ENCODE measurements at regions not wholly inside any gene's neighbourhood (a gene's known extent, or its start where the extent isn't known, plus 50 kb on each side); places are given as distances from the start of the nearest gene placed in this dataset.

GRCh38 chr16:59260892-59261291, 526.8 kb upstream of the GOT2 start:
- Mint-ChIP-seq H3K9me3 (no peaks in the 10 kb centered on the region), H3K4me3 (no peak overlapping the region), H3K4me1 (ENCODE audit: low read depth) (peaks cover 15% of the 10 kb centered on the region), H3K27ac (no peak overlapping the region), H3K27me3 (ENCODE audit: low read depth) (peaks cover 2% of the 10 kb centered on the region), H3K36me3 (ENCODE audit: low read depth) (no peaks in the 10 kb centered on the region)
- DNase-seq (ENCODE audit: low spot score) = no peak

- peak overlapping the region; percentile 26 for H3K27ac Mint-ChIP-seq
Measured at GRCh38 chr16:59259950-59260319, 525.8 kb upstream of the GOT2 start.

GRCh38 chr16:59259074-59259949, 525.2 kb upstream of the GOT2 start:
- peaks cover 2% of the 10 kb centered on the region for H3K27me3 Mint-ChIP-seq (ENCODE audit: low read depth)
- no peaks in the 10 kb centered on the region for H3K36me3 Mint-ChIP-seq (ENCODE audit: low read depth)
- no peaks in the 10 kb centered on the region for H3K9me3 Mint-ChIP-seq
- peaks cover 15% of the 10 kb centered on the region for H3K4me1 Mint-ChIP-seq (ENCODE audit: low read depth)
- peak; percentile 14 for DNase-seq (ENCODE audit: low spot score)
- peak overlapping the region; percentile 70 for H3K4me3 Mint-ChIP-seq
- H3K27ac Mint-ChIP-seq = peak overlapping the region; percentile 18

More at GRCh38 chr16:59259950-59260319, 525.8 kb upstream of the GOT2 start:
- H3K4me1 Mint-ChIP-seq (ENCODE audit: low read depth) = peaks cover 15% of the 10 kb centered on the region
- no peaks in the 10 kb centered on the region for H3K36me3 Mint-ChIP-seq (ENCODE audit: low read depth)
- no peaks in the 10 kb centered on the region for H3K9me3 Mint-ChIP-seq
- H3K4me3 Mint-ChIP-seq = peak overlapping the region; percentile 35
- peaks cover 2% of the 10 kb centered on the region for H3K27me3 Mint-ChIP-seq (ENCODE audit: low read depth)
- DNase-seq (ENCODE audit: low spot score) = no peak

- Mint-ChIP-seq H3K9me3 (no peaks in the 10 kb centered on the region), H3K36me3 (ENCODE audit: low read depth) (no peaks in the 10 kb centered on the region), H3K4me1 (ENCODE audit: low read depth) (no peaks in the 10 kb centered on the region), H3K27me3 (ENCODE audit: low read depth) (no peaks in the 10 kb centered on the region), H3K4me3 (no peak overlapping the region), H3K27ac (no peak overlapping the region)
- DNase-seq (ENCODE audit: low spot score) = no peak
Measured at GRCh38 chr16:59252317-59252716, 518.2 kb upstream of the GOT2 start.

DNA sequence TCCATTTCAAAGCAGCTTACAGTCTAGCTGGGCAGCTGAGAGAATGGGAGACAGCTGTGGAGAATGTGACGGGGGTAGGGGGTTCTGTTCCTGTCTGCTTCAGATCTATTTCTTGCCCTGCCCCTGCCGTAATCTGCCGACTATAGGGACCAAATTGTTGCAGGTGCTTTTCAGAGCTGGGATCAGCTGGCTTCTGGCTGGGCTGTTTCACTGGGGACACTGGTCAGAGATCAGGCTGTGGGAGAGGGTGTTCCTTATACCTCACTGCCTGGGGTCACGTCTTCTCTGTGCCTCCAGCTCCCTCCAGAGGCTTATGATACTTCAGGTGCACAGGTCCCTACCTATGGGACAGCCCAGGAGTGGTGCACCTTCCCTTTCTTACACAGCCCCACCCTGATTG, 514.9 kb upstream of the GOT2 start:
- Mint-ChIP-seq H3K27me3 (ENCODE audit: low read depth) (no peaks in the 10 kb centered on the region), H3K9me3 (no peaks in the 10 kb centered on the region), H3K36me3 (ENCODE audit: low read depth) (no peaks in the 10 kb centered on the region), H3K27ac (no peak overlapping the region), H3K4me1 (ENCODE audit: low read depth) (no peaks in the 10 kb centered on the region), H3K4me3 (no peak overlapping the region)
- no peak for DNase-seq (ENCODE audit: low spot score)

DNA sequence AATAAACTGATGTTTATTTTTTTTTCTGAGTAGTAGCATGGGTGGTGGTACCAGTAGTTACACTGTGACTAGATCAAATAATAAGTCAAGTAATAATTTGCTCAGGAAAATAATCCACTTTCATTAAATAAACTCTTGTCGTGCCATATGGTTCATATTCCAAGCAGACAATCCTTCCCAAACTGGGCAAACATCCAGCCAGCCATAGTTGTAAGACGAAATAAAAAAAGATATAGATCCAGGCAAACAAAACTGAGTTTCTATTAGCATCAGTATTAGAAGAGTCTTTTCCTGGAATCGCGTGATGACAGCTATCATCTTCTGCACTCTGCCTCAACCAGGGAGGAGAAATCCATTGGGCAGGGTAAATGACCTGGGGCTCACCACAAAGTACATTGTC, 508.4 kb upstream of the GOT2 start:
- DNase-seq (ENCODE audit: low spot score) = no peak
- Mint-ChIP-seq H3K27ac (no peak overlapping the region), H3K4me1 (ENCODE audit: low read depth) (no peaks in the 10 kb centered on the region), H3K4me3 (no peak overlapping the region), H3K36me3 (ENCODE audit: low read depth) (no peaks in the 10 kb centered on the region), H3K27me3 (ENCODE audit: low read depth) (no peaks in the 10 kb centered on the region), H3K9me3 (no peaks in the 10 kb centered on the region)

DNA sequence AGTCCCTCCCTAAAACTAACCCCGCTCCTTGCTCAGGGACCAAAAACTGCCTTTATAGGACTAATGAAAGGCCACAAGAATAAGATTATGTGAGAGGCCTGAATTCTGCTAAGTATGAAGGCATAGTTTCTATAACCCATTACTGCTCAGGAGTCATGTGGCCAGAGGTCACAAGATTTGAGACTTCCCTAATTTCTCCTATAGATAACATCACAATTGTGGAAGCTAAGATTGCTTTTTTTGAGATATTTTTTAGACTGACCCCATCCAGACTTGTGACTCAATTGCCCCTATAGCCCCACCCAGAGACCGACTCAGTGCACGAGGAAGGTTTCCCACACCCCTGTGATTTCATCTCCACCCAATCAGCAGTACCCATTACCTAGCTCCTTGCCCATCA, 504.1 kb upstream of the GOT2 start:
- Mint-ChIP-seq H3K27me3 (ENCODE audit: low read depth) (no peaks in the 10 kb centered on the region), H3K4me1 (ENCODE audit: low read depth) (no peaks in the 10 kb centered on the region), H3K9me3 (no peaks in the 10 kb centered on the region)

DNA sequence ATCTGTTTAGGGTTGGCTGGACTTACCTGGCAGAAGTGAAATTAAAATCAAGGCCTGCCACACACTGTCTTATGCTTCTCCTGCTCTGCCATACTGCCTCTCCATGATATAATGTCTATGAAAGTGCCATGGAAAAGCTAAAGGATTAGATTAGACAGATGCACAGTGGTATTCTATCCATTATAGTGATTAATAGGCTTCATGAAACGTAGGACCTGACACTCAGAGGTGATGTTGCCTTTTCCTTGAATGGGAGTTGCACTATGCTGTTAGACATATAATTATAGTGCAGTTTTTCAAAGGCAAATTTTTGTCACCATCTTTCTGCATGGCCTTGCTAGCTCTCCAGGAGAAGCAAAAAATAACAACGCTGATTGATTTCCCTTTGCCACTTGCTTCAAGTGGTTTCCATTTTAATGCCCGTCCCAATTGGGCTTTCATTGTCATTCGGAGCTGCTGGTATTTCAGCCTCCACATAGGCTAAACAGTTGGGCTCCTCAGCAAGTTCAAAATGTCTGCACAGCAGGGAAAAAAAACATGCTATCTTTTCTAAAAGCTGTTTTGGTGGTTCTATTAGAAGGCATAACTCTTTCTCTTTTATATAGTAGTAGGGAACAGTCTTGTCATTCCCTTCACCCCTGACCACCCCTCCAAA, 502.8 kb upstream of the GOT2 start:
- no peaks in the 10 kb centered on the region for H3K9me3 Mint-ChIP-seq
- H3K4me3 Mint-ChIP-seq = no peak overlapping the region
- DNase-seq (ENCODE audit: low spot score) = no peak
- no peaks in the 10 kb centered on the region for H3K27me3 Mint-ChIP-seq (ENCODE audit: low read depth)
- H3K36me3 Mint-ChIP-seq (ENCODE audit: low read depth) = no peaks in the 10 kb centered on the region
- no peak overlapping the region for H3K27ac Mint-ChIP-seq
- H3K4me1 Mint-ChIP-seq (ENCODE audit: low read depth) = no peaks in the 10 kb centered on the region

More for the DNA sequence above, 504.1 kb upstream of the GOT2 start:
- no peak for DNase-seq (ENCODE audit: low spot score)
- Mint-ChIP-seq H3K4me3 (no peak overlapping the region), H3K36me3 (ENCODE audit: low read depth) (no peaks in the 10 kb centered on the region), H3K27ac (no peak overlapping the region)

DNA sequence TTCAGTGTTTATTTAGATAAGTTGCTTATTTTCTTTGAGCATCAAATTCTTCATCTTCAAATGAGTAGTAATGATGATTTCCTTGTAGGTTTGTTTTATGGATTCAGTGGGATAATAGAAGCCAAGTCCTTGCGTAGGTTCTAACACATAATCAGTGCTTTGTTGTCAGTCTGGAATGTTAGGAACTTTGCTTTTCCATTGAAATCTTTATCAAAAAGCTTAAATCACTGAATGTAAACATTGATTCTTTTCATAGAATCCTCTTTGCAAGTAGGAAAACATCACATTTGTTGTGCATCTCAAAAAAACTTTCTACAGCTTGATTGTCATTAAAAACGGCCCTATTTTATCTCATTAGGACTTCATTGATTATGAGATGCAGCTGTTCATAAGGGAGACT, 490.3 kb upstream of the GOT2 start:
- no peak for DNase-seq (ENCODE audit: low spot score)
- H3K27ac Mint-ChIP-seq = no peak overlapping the region
- no peaks in the 10 kb centered on the region for H3K36me3 Mint-ChIP-seq (ENCODE audit: low read depth)
- no peaks in the 10 kb centered on the region for H3K4me1 Mint-ChIP-seq (ENCODE audit: low read depth)
- H3K4me3 Mint-ChIP-seq = no peak overlapping the region
- no peaks in the 10 kb centered on the region for H3K27me3 Mint-ChIP-seq (ENCODE audit: low read depth)
- H3K9me3 Mint-ChIP-seq = no peaks in the 10 kb centered on the region

DNA sequence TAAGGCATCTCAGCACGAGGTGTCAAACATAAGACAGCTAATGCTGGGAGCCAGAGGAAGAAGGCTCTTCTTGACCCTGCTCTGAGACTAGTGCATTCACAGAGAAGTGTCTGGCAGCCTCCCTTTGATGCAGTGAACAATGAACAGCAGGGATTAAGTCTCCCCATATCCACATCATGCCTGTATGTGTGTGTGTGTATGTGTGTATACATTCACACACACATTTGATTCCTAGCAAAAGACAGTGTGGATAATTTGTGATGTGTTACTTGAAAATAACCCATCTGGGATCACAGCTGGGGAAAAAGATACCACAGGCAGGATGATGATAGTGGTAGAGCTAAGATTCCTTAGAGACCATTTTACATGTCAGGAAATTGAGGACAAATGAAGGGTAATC, 485.9 kb upstream of the GOT2 start:
- Mint-ChIP-seq H3K27me3 (ENCODE audit: low read depth) (no peaks in the 10 kb centered on the region), H3K9me3 (no peaks in the 10 kb centered on the region), H3K4me3 (no peak overlapping the region), H3K4me1 (ENCODE audit: low read depth) (no peaks in the 10 kb centered on the region), H3K27ac (no peak overlapping the region), H3K36me3 (ENCODE audit: low read depth) (no peaks in the 10 kb centered on the region)
- DNase-seq (ENCODE audit: low spot score) = no peak

GRCh38 chr16:59216291-59216690, 482.2 kb upstream of the GOT2 start:
- Mint-ChIP-seq H3K4me3 (no peak overlapping the region), H3K36me3 (ENCODE audit: low read depth) (no peaks in the 10 kb centered on the region), H3K27ac (no peak overlapping the region), H3K27me3 (ENCODE audit: low read depth) (no peaks in the 10 kb centered on the region), H3K4me1 (ENCODE audit: low read depth) (no peaks in the 10 kb centered on the region), H3K9me3 (no peaks in the 10 kb centered on the region)
- no peak for DNase-seq (ENCODE audit: low spot score)

GRCh38 chr16:59214455-59214854, 480.3 kb upstream of the GOT2 start:
- Mint-ChIP-seq H3K27ac (no peak overlapping the region), H3K36me3 (ENCODE audit: low read depth) (no peaks in the 10 kb centered on the region), H3K27me3 (ENCODE audit: low read depth) (no peaks in the 10 kb centered on the region), H3K9me3 (no peaks in the 10 kb centered on the region), H3K4me1 (ENCODE audit: low read depth) (no peaks in the 10 kb centered on the region), H3K4me3 (no peak overlapping the region)
- no peak for DNase-seq (ENCODE audit: low spot score)

GRCh38 chr16:59213952-59214351, 479.8 kb upstream of the GOT2 start:
- Mint-ChIP-seq H3K27me3 (ENCODE audit: low read depth) (no peaks in the 10 kb centered on the region), H3K36me3 (ENCODE audit: low read depth) (no peaks in the 10 kb centered on the region), H3K4me1 (ENCODE audit: low read depth) (no peaks in the 10 kb centered on the region), H3K9me3 (no peaks in the 10 kb centered on the region), H3K27ac (no peak overlapping the region), H3K4me3 (no peak overlapping the region)
- DNase-seq (ENCODE audit: low spot score) = no peak

GRCh38 chr16:59212492-59213024, 478.4 kb upstream of the GOT2 start:
- DNase-seq (ENCODE audit: low spot score) = no peak
- Mint-ChIP-seq H3K4me3 (no peak overlapping the region), H3K9me3 (no peaks in the 10 kb centered on the region), H3K27ac (no peak overlapping the region), H3K4me1 (ENCODE audit: low read depth) (no peaks in the 10 kb centered on the region), H3K36me3 (ENCODE audit: low read depth) (no peaks in the 10 kb centered on the region), H3K27me3 (ENCODE audit: low read depth) (no peaks in the 10 kb centered on the region)
